ENCODE measurements at regions not wholly inside any gene's neighbourhood (a gene's known extent, or its start where the extent isn't known, plus 50 kb on each side); places are given as distances from the start of the nearest gene placed in this dataset.

DNA sequence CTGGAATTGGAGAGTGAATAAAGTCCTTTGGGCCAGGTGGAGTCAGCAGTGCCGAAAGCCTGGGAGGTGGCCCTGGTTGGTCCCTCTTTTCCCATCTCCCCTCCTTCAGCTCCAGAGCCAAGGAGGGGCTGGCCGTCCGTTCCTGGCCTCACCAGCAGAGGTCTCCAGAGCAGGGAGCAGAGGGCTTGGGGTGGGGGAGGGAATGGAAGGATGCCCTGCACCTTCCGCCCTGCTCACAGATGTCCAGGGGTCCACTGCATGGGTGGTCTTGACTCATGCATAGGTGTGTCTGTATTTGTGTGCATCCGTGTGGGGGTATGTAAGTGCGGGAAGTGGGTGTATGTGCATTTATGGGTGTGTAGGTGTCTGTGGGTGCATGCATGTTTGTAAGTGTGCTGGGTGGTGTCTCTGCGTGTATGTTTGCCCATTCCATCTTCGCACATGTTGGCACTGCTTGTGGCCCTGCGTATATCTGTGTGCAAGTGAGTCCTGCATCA, 201.8 kb downstream of the ZFP36L2 start:
- peak overlapping the region; percentile 51 for H3K27ac ChIP-seq
- DNase-seq (ENCODE audit: low spot score), result peak; percentile 34
- TF ChIP-seq, protein P1, sequence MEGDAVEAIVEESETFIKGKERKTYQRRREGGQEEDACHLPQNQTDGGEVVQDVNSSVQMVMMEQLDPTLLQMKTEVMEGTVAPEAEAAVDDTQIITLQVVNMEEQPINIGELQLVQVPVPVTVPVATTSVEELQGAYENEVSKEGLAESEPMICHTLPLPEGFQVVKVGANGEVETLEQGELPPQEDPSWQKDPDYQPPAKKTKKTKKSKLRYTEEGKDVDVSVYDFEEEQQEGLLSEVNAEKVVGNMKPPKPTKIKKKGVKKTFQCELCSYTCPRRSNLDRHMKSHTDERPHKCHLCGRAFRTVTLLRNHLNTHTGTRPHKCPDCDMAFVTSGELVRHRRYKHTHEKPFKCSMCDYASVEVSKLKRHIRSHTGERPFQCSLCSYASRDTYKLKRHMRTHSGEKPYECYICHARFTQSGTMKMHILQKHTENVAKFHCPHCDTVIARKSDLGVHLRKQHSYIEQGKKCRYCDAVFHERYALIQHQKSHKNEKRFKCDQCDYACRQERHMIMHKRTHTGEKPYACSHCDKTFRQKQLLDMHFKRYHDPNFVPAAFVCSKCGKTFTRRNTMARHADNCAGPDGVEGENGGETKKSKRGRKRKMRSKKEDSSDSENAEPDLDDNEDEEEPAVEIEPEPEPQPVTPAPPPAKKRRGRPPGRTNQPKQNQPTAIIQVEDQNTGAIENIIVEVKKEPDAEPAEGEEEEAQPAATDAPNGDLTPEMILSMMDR (conservative IDR thresholded peaks at IDR 0.05; ENCODE audit: low read depth), result peak; percentile 31
- POLR2A ChIA-PET (ENCODE audit: low non-redundant PET), result no interaction called here
- CTCF ChIA-PET, result interaction anchor here (0.5 to 1.3 kb wide), 4 partner anchors 8 to 181 kb away, joined by 3 to 4 read pairs (median 4); no protein-coding TSS in a partner anchor

DNA sequence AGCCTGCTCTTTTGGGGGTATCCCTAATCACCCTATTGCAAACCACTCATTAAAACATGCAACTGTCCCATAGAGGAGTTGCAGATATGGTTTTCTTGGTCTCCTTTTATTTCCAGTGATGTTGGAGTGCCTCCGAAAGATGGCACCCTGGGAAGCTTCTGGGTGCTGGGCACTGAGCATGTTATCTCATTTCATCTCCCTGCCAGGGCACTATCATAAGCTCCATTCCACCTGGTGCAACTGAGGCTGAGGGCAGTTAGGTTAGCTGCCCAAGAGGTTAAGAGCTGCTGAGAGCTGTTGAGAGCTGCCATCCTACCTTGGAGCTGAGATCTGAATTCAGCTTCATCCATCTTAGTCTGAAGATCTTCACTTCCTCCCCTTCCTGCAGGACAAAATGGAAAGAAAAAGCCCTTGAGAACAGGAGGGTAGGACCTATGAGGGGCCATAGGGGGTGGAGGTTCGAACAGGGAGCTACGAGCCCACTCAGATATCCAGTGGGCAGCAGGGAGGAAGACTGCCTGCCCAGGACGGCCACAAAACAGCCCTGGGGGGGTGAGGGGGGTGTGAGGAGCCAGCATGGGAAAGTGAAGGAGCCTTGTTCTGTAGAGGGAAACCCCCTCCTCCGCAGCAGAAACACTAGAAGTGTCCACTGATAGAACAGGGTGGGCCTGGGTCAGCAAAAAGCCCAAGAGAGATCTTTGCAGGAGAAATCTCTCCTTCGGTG, 202.5 kb downstream of the ZFP36L2 start:
- ChIA-PET POLR2A (ENCODE audit: low non-redundant PET) (no interaction called here), CTCF (interaction anchor here (0.5 to 1.3 kb wide), 6 partner anchors 9 to 888 kb away, joined by 3 to 5 read pairs (median 4); no protein-coding TSS in a partner anchor)
- no peak for DNase-seq (ENCODE audit: low spot score)
- peak overlapping the region; percentile 51 for H3K27ac ChIP-seq
- TF ChIP-seq, protein P1 (conservative IDR thresholded peaks at IDR 0.05; ENCODE audit: low read depth), result no peak

DNA sequence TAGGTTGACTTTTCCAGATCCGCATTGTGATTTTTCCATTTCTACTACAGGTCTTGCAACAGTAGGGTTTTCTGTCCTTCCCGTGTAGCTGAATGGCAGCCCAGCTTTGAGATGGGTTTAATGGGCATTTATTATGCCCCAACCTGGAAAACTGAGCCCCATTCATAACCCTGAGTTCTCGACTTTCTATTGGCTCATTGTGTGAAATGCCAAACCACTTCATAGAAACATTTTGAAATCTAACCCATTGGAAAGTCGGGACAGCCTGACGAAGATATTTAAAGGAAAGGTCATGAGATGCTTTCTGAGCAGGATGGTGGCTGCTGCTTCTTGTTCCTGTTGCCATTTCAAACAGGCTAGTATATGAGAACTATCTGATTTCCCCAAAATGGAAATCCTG, 203.5 kb downstream of the ZFP36L2 start:
- ChIA-PET CTCF (interaction anchor here (1.0 kb wide), 1 partner anchor 186 kb away, joined by 4 read pairs; no protein-coding TSS in a partner anchor), POLR2A (ENCODE audit: low non-redundant PET) (no interaction called here)
- DNase-seq (ENCODE audit: low spot score), result no peak

DNA sequence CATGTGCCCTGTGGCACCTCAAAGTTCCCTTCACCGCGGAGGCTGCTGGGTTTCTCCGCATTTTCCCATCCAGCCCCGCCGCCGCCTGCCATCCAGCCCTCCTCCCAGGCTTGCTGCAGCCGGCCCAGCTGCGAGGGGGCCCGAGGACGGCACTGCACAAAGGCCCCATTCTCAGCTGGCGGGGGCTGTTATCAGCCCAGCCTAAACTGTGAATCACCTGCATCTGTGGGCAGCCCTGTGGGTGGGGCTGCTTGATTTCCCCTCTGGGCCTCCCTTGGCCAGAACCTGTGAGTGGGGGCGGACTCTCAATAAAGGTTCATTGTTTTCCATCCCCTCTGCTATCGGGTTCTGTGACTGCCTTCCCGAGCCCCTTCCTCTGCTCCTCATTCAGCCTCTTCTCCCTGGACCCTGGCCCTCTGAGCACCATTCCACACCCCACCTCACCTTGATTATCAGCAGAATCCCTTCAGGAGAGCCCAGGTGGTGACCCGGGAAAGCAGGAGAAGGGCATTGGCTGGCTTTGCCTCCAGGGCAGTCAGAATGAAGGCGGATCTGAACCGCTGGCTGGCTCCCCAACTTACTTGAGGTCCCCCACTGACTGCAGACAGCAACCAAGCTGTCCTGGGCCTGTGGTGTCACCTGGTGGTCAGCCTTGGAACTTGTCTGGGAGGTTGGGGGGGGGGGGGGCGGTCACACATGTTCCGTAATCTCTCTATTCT, 204.5 kb downstream of the ZFP36L2 start:
- peak overlapping the region; percentile 29 for H3K27ac ChIP-seq
- ChIA-PET POLR2A (ENCODE audit: low non-redundant PET) (no interaction called here), CTCF (interaction anchor here (0.6 to 0.7 kb wide), 4 partner anchors 8 to 944 kb away, joined by 3 to 7 read pairs (median 3); no protein-coding TSS in a partner anchor)
- TF ChIP-seq, protein P1 (conservative IDR thresholded peaks at IDR 0.05; ENCODE audit: low read depth), result no peak
- DNase-seq (ENCODE audit: low spot score), result no peak

More for the DNA sequence above, 203.5 kb downstream of the ZFP36L2 start:
- no peak overlapping the region for H3K27ac ChIP-seq
- TF ChIP-seq, protein P1 (conservative IDR thresholded peaks at IDR 0.05; ENCODE audit: low read depth), result no peak

DNA sequence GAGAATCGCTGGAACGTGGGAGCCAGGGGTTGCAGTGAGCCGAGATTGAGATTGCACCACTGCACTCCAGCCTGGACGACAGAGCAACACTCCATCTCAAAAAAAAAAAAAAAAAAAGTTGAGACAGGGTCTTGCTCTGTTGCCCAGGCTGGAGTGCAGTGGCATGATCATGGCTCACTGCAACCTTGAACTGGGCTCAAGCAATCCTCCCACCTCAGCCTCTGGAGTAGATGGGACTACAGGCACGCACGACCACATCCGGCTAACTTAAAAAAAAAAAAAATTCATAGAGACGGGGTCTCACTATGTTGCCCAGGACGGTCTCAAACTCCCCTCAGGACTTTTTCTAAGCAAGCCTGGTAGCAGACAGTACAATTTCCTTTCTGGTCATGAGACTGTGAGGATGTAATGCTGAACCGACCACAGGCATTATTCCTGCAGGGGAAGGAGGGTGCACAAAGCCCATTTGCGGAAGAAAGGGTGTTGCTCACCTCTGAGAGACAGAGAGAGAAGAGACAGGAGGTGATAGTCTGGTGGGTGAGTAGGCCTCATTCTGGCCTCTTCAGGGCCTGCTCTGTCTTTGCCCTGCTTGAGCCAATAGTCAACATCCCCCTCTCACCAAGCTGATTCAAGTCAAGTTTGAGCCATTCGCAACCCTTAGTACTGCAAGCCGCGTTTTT, 205.3 kb downstream of the ZFP36L2 start:
- no peak for DNase-seq (ENCODE audit: low spot score)
- TF ChIP-seq, protein P1 (conservative IDR thresholded peaks at IDR 0.05; ENCODE audit: low read depth), result no peak
- CTCF ChIA-PET, result interaction anchor here (0.6 kb wide), 1 partner anchor 943 kb away, joined by 7 read pairs; no protein-coding TSS in a partner anchor
- POLR2A ChIA-PET (ENCODE audit: low non-redundant PET), result no interaction called here
- no peak overlapping the region; the same call in 1 of the 2 replicates for H3K27ac ChIP-seq

DNA sequence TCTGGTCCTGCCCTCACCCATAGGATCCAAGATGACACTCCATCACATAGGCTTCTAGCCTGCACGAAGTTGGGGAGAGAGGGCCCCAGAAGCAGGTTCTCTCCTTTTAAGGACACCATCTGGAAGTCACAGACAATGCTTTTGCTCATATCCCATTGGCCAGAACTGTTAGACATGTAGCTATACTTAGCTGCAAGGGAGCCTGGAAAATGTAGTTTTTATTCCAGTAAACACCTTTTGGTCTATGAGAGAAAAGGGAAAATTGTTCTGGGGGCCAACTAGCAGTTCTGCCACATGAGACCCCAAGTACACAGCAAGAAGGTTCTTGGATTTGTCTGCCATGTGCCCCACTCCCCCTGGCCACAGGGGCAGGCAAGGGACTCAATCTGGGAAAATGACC, 206.1 kb downstream of the ZFP36L2 start:
- H3K27ac ChIP-seq, result no peak overlapping the region
- ChIA-PET CTCF (no interaction called here), POLR2A (ENCODE audit: low non-redundant PET) (no interaction called here)
- TF ChIP-seq, protein P1 (conservative IDR thresholded peaks at IDR 0.05; ENCODE audit: low read depth), result no peak
- no peak for DNase-seq (ENCODE audit: low spot score)

Data from RWPE1 (cell line).